ENCODE measurements at regions not wholly inside any gene's neighbourhood (a gene's known extent, or its start where the extent isn't known, plus 50 kb on each side); places are given as distances from the start of the nearest gene placed in this dataset.

DNA sequence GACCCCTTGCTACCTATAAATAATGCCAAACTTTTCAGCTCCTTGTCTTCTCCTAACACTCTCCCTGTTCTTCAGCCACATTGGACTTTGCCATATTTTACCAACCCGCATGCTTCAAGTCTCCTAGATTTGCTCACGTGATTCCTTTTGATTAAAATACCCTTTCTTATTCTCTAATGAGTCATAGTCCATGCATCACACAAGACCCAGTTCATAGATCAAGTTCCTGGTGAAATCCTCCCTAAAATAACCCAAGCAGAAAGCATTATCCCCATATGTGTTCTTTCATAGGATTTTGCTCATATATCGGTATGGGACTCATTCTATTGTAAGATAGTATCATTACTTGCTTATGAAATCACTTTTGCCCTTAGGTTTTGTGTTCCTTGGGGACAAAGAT, 108.9 kb upstream of the STXBP5 start:
- no peaks in the 10 kb centered on the region for H3K4me1 ChIP-seq (ENCODE audit: control insufficient read depth in 1 of 2, insufficient read depth in 2 of 2, low read length in 2 of 2)
- intact Hi-C loops (cut with DNase I): no loop called here
- no peaks in the 10 kb centered on the region for H3K9me3 ChIP-seq (ENCODE audit: control insufficient read depth, low read length)
- ATAC-seq (ENCODE audit: low FRiP score) (no peak), DNase-seq (no peak)
- no peaks in the 10 kb centered on the region for H3K36me3 ChIP-seq (ENCODE audit: control insufficient read depth in 1 of 2, insufficient read depth in 2 of 2, low read length in 1 of 2)
- H3K4me3 ChIP-seq (ENCODE audit: low read length in 2 of 2): no peak overlapping the region
- whole genome bisulfite sequencing, 2 donors: 88 to 89% methylated on average over 3 of the region's 3 CpGs
- no peak overlapping the region for H3K27ac ChIP-seq (ENCODE audit: low read depth in 1 of 2, low read length in 2 of 2)
- no peaks in the 10 kb centered on the region for H3K27me3 ChIP-seq (ENCODE audit: control insufficient read depth in 1 of 2, insufficient read depth in 2 of 2, low read length in 1 of 2)

DNA sequence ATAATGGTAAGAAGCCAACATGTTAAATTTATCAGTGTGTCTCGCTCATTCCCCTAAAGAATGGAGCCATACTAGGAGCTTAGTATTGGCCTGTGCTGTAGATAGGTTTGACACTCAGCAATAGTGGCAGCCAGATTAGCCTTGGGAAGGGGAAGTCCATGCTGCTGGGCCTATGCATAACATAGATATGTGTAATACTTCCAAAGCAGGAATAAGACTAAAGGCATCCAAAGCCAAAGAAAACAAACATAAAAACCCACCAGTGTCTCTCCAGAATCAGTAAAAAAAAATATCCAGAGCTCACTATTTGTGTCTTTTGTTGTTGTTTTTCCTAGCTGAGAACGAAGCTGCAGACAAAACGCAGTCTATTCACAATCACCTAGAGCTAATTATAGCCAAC, 104.2 kb upstream of the STXBP5 start:
- H3K27me3 ChIP-seq (ENCODE audit: control insufficient read depth in 1 of 2, insufficient read depth in 2 of 2, low read length in 1 of 2): no peaks in the 10 kb centered on the region
- no peak overlapping the region for H3K4me3 ChIP-seq (ENCODE audit: low read length in 2 of 2)
- no peaks in the 10 kb centered on the region for H3K36me3 ChIP-seq (ENCODE audit: control insufficient read depth in 1 of 2, insufficient read depth in 2 of 2, low read length in 1 of 2)
- DNase-seq (no peak), ATAC-seq (ENCODE audit: low FRiP score) (no peak)
- H3K27ac ChIP-seq (ENCODE audit: low read depth in 1 of 2, low read length in 2 of 2): no peak overlapping the region
- intact Hi-C loops (cut with DNase I): no loop called here
- 54 to 64% methylated on average over 3 of the region's 3 CpGs for WGBS, 2 donors
- no peaks in the 10 kb centered on the region for H3K4me1 ChIP-seq (ENCODE audit: control insufficient read depth in 1 of 2, insufficient read depth in 2 of 2, low read length in 2 of 2)
- H3K9me3 ChIP-seq (ENCODE audit: control insufficient read depth, low read length): peaks cover 1% of the 10 kb centered on the region

DNA sequence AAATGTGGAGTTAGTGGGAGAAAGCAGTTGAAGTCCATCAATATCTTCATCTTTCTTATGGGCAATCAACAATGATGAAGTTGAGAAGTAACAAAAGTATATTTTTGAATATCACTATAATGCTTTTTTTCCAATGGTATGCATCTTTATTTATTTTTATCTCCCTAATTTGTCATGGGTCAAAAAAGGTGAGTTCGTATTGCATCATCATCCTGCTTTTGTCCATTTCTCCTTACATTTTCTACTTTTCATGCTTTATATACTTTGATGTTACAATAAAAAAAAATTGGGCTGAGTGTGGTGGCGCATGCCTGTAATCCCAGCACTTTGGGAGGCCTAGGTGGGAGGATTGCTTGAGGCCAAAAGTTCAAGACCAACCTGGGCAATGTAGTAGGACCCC, 101.2 kb upstream of the STXBP5 start:
- Histone ChIP-seq H3K36me3 (ENCODE audit: control insufficient read depth in 1 of 2, insufficient read depth in 2 of 2, low read length in 1 of 2) (no peaks in the 10 kb centered on the region), H3K9me3 (ENCODE audit: control insufficient read depth, low read length) (peaks cover 1% of the 10 kb centered on the region), H3K4me1 (ENCODE audit: control insufficient read depth in 1 of 2, insufficient read depth in 2 of 2, low read length in 2 of 2) (no peaks in the 10 kb centered on the region), H3K27ac (ENCODE audit: low read depth in 1 of 2, low read length in 2 of 2) (no peak overlapping the region), H3K4me3 (ENCODE audit: low read length in 2 of 2) (no peak overlapping the region), H3K27me3 (ENCODE audit: control insufficient read depth in 1 of 2, insufficient read depth in 2 of 2, low read length in 1 of 2) (no peaks in the 10 kb centered on the region)
- intact Hi-C loops (cut with DNase I): no loop called here
- 93 to 96% methylated on average over 2 of the region's 2 CpGs for WGBS, 2 donors
- DNase-seq: no peak
- ATAC-seq (ENCODE audit: low FRiP score): no peak

DNA sequence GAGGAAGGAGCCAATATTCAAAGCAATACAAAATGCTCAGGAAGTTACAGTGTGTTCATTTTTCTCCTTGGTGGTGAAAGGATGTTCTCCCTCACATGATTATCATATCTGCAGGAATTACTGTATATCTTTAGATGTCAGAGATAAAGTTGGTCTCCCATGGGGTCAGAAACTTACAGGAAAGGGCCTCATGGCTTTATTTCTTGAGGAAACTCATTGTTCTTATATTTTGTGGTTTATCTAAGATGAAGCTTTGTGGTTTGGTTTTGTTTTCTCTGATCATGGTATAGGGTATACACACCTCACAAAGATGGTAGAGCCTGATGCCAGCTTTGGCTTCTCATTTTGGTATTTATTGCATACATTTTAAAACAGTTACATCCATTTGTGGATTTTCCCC, 100.5 kb upstream of the STXBP5 start:
- ATAC-seq (ENCODE audit: low FRiP score) (no peak), DNase-seq (no peak)
- H3K36me3 ChIP-seq (ENCODE audit: control insufficient read depth in 1 of 2, insufficient read depth in 2 of 2, low read length in 1 of 2): no peaks in the 10 kb centered on the region
- H3K27me3 ChIP-seq (ENCODE audit: control insufficient read depth in 1 of 2, insufficient read depth in 2 of 2, low read length in 1 of 2): no peaks in the 10 kb centered on the region
- no peaks in the 10 kb centered on the region for H3K4me1 ChIP-seq (ENCODE audit: control insufficient read depth in 1 of 2, insufficient read depth in 2 of 2, low read length in 2 of 2)
- no peak overlapping the region for H3K4me3 ChIP-seq (ENCODE audit: low read length in 2 of 2)
- H3K9me3 ChIP-seq (ENCODE audit: control insufficient read depth, low read length): peaks cover 1% of the 10 kb centered on the region
- H3K27ac ChIP-seq (ENCODE audit: low read depth in 1 of 2, low read length in 2 of 2): no peak overlapping the region
- intact Hi-C loops (cut with DNase I): no loop called here

DNA sequence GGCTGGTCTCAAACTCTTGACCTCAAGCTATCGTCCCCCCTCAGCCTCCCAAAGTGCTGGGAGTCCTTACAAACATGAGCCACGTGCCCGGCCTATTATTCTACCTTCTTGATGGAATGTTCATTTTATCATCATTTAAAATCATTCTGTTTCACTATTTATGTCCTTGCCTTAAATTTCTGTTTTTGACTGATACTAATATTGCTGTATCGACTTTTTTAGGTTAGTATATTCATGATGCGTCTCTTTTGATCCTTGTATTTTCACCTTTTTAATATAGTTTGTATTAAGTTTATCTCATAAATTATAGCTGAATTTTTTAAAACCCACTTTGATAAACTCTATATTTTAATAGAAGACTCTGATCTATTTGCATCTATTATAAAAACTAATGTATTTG, 98.4 kb upstream of the STXBP5 start:
- WGBS, 2 donors: 80 to 90% methylated on average over 5 of the region's 5 CpGs
- Histone ChIP-seq H3K9me3 (ENCODE audit: control insufficient read depth, low read length) (peaks cover 1% of the 10 kb centered on the region), H3K27ac (ENCODE audit: low read depth in 1 of 2, low read length in 2 of 2) (no peak overlapping the region), H3K4me3 (ENCODE audit: low read length in 2 of 2) (no peak overlapping the region), H3K27me3 (ENCODE audit: control insufficient read depth in 1 of 2, insufficient read depth in 2 of 2, low read length in 1 of 2) (no peaks in the 10 kb centered on the region), H3K4me1 (ENCODE audit: control insufficient read depth in 1 of 2, insufficient read depth in 2 of 2, low read length in 2 of 2) (no peaks in the 10 kb centered on the region), H3K36me3 (ENCODE audit: control insufficient read depth in 1 of 2, insufficient read depth in 2 of 2, low read length in 1 of 2) (no peaks in the 10 kb centered on the region)
- intact Hi-C loops (cut with DNase I): no loop called here
- DNase-seq: no peak
- no peak for ATAC-seq (ENCODE audit: low FRiP score)

DNA sequence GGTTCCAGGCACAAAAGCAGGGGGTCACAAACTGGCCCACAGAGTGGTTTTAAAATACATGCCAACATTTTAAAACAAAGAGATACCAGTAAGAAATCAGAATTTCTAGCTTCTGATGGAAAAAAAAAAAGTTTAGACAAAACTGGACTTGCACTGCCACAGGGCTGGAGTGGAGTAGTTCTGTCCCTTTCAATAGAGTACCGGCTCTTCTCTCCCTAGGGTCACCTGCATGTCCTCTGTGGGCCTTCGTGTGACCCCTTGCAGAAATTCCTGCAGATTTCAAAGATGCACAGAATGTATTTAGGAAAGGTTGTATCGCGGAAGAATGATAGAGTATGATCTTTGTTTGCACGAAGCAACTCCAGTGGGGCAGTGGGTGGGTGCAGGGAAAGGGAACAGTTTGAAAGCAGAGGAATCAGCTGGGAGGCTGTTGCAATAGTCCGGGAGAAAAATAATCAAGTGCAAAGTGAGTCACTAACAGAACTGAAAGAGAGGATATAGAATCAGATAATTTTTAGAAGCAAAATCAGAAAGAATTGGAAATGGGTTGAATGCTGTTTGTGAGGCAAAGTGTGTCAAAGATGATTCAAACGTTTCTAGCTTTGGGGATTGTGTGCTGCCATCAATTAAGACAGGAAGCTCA, 97.3 kb upstream of the STXBP5 start:
- DNase-seq: peak in 1 of 2 donors; percentile 44
- H3K36me3 ChIP-seq (ENCODE audit: control insufficient read depth in 1 of 2, insufficient read depth in 2 of 2, low read length in 1 of 2): no peaks in the 10 kb centered on the region
- H3K4me1 ChIP-seq (ENCODE audit: control insufficient read depth in 1 of 2, insufficient read depth in 2 of 2, low read length in 2 of 2): no peaks in the 10 kb centered on the region
- H3K27me3 ChIP-seq (ENCODE audit: control insufficient read depth in 1 of 2, insufficient read depth in 2 of 2, low read length in 1 of 2): no peaks in the 10 kb centered on the region
- no peaks in the 10 kb centered on the region for H3K9me3 ChIP-seq (ENCODE audit: control insufficient read depth, low read length)
- no peak overlapping the region for H3K4me3 ChIP-seq (ENCODE audit: low read length in 2 of 2)
- no peak for ATAC-seq (ENCODE audit: low FRiP score)
- 59 to 63% methylated on average over 7 of the region's 7 CpGs for WGBS, 2 donors
- intact Hi-C loops (cut with DNase I): no loop called here
- H3K27ac ChIP-seq (ENCODE audit: low read depth in 1 of 2, low read length in 2 of 2): no peak overlapping the region

DNA sequence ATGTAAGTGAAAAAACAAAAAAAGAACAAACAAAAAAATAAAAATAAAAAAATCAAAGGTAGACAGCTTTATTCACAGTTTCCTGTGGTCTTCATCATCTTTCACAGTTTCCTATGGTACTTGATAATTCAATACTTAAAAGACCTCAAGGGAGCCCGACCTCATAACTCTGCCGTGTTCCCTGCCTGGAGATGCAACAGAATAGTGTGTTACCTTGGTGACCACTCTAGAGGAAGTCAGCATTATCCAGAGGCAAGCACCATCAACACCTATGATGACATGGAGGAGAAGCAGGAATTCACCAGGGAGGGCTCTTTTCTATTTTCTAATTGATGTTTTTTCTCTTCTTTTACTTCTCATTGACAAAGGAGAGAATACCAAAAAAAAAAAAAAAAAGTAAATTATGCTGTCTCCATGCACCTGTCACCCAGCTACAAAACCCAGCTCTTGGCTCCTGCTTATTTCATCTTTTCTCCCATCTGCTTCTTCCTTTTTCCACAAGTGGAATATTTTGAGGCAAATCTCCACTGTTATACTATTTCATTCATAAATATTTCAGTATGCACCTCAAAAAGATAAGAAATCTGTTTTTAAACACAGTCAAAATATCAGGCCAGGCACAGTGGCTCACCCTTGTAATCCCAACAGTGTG, 95.8 kb upstream of the STXBP5 start:
- DNase-seq (no peak), ATAC-seq (ENCODE audit: low FRiP score) (no peak)
- Histone ChIP-seq H3K27me3 (ENCODE audit: control insufficient read depth in 1 of 2, insufficient read depth in 2 of 2, low read length in 1 of 2) (no peaks in the 10 kb centered on the region), H3K27ac (ENCODE audit: low read depth in 1 of 2, low read length in 2 of 2) (no peak overlapping the region), H3K36me3 (ENCODE audit: control insufficient read depth in 1 of 2, insufficient read depth in 2 of 2, low read length in 1 of 2) (no peaks in the 10 kb centered on the region), H3K4me3 (ENCODE audit: low read length in 2 of 2) (no peak overlapping the region), H3K4me1 (ENCODE audit: control insufficient read depth in 1 of 2, insufficient read depth in 2 of 2, low read length in 2 of 2) (no peaks in the 10 kb centered on the region), H3K9me3 (ENCODE audit: control insufficient read depth, low read length) (no peaks in the 10 kb centered on the region)
- 67 to 81% methylated on average over 2 of the region's 2 CpGs for WGBS, 2 donors
- intact Hi-C loops (cut with DNase I): no loop called here

DNA sequence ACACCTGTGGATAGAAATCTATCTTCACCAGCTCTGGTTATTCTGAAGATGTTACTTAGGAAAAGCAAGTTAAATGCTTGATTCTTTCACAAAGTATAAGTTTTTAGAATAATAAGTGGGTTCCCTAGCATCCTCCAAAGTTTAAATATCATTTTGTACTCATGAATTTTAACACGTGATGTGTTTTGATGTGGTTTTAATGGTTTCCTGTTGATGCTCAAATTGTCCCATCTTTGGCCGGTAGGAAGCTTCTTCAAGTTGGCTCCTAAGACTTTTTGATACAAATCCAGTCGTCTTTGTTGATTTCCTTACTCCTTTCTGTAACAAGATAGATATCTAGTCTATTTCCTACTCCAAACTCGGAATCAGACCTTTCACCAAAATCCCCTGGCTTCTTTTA, 94.5 kb upstream of the STXBP5 start:
- intact Hi-C loops (cut with DNase I): no loop called here

DNA sequence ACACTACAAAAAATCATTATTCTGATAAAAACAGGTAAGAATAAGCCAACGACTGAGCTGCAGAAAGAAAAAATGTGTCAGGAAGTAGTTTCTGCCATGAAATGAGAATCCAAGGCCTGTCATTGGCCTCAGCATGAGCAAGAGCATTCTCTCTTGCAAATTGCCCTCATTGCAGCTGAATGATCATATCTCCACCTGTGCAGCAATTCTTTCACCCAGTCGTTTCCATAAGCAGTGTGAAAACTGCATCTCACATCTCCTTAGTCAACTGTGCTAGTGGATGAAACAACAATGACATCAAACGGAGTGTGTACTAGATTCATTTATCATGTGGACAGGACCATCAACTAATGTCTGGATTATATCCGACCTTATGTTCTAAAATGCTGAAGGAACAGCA, 88.2 kb upstream of the STXBP5 start:
- no peaks in the 10 kb centered on the region for H3K36me3 ChIP-seq (ENCODE audit: control insufficient read depth in 1 of 2, insufficient read depth in 2 of 2, low read length in 1 of 2)
- intact Hi-C loops (cut with DNase I): no loop called here
- no peak for ATAC-seq (ENCODE audit: low FRiP score)
- H3K9me3 ChIP-seq (ENCODE audit: control insufficient read depth, low read length): no peaks in the 10 kb centered on the region
- H3K27ac ChIP-seq (ENCODE audit: low read depth in 1 of 2, low read length in 2 of 2): no peak overlapping the region
- no peaks in the 10 kb centered on the region for H3K4me1 ChIP-seq (ENCODE audit: control insufficient read depth in 1 of 2, insufficient read depth in 2 of 2, low read length in 2 of 2)
- no peak overlapping the region for H3K4me3 ChIP-seq (ENCODE audit: low read length in 2 of 2)
- 58 to 68% methylated on average over 4 of the region's 4 CpGs for WGBS, 2 donors
- DNase-seq: no peak
- H3K27me3 ChIP-seq (ENCODE audit: control insufficient read depth in 1 of 2, insufficient read depth in 2 of 2, low read length in 1 of 2): no peaks in the 10 kb centered on the region

More for the DNA sequence above, 94.5 kb upstream of the STXBP5 start:
- Histone ChIP-seq H3K4me1 (ENCODE audit: control insufficient read depth in 1 of 2, insufficient read depth in 2 of 2, low read length in 2 of 2) (no peaks in the 10 kb centered on the region), H3K27me3 (ENCODE audit: control insufficient read depth in 1 of 2, insufficient read depth in 2 of 2, low read length in 1 of 2) (no peaks in the 10 kb centered on the region), H3K4me3 (ENCODE audit: low read length in 2 of 2) (no peak overlapping the region), H3K36me3 (ENCODE audit: control insufficient read depth in 1 of 2, insufficient read depth in 2 of 2, low read length in 1 of 2) (no peaks in the 10 kb centered on the region), H3K9me3 (ENCODE audit: control insufficient read depth, low read length) (no peaks in the 10 kb centered on the region), H3K27ac (ENCODE audit: low read depth in 1 of 2, low read length in 2 of 2) (no peak overlapping the region)
- WGBS, 2 donors: 86 to 90% methylated on average over 4 of the region's 4 CpGs
- ATAC-seq (ENCODE audit: low FRiP score) (no peak), DNase-seq (no peak)
